ENCODE measurements at regions not wholly inside any gene's neighbourhood (a gene's known extent, or its start where the extent isn't known, plus 50 kb on each side); places are given as distances from the start of the nearest gene placed in this dataset.

DNA sequence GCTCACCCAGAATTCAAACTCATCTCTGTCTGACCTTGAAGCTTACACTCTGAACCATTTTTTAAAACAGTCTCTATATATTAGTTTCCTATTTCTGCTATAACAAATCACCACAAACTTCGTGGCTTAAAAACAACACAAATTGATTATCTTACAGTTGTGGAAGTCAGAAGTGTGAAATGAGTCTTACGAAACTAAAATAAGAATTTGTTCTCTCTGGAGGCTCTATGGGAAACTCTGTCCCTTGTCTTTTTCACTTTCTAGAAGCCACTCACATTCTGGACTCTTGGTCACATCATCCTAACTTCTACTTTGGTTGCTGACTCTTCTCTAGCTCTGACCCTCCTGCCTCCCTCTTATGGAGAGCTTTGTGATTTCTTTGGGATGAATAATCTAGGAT lies 429.3 kb upstream of the THBS1 start:
- Mint-ChIP-seq H3K27me3 (no peaks in the 10 kb centered on the region), H3K27ac (no peak overlapping the region), H3K4me1 (ENCODE audit: low read depth) (peaks cover under 1% of the 10 kb centered on the region), H3K4me3 (ENCODE audit: low read depth) (no peak overlapping the region), H3K9me3 (ENCODE audit: low read depth) (no peaks in the 10 kb centered on the region), H3K36me3 (ENCODE audit: insufficient read depth) (no peaks in the 10 kb centered on the region)
- TF ChIP-seq, protein P1, sequence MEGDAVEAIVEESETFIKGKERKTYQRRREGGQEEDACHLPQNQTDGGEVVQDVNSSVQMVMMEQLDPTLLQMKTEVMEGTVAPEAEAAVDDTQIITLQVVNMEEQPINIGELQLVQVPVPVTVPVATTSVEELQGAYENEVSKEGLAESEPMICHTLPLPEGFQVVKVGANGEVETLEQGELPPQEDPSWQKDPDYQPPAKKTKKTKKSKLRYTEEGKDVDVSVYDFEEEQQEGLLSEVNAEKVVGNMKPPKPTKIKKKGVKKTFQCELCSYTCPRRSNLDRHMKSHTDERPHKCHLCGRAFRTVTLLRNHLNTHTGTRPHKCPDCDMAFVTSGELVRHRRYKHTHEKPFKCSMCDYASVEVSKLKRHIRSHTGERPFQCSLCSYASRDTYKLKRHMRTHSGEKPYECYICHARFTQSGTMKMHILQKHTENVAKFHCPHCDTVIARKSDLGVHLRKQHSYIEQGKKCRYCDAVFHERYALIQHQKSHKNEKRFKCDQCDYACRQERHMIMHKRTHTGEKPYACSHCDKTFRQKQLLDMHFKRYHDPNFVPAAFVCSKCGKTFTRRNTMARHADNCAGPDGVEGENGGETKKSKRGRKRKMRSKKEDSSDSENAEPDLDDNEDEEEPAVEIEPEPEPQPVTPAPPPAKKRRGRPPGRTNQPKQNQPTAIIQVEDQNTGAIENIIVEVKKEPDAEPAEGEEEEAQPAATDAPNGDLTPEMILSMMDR (IDR thresholded peaks at IDR 0.05; ENCODE audit: unreplicated experiment) = no peak
- DNase-seq (ENCODE audit: low spot score, unreplicated experiment) = no peak

DNA sequence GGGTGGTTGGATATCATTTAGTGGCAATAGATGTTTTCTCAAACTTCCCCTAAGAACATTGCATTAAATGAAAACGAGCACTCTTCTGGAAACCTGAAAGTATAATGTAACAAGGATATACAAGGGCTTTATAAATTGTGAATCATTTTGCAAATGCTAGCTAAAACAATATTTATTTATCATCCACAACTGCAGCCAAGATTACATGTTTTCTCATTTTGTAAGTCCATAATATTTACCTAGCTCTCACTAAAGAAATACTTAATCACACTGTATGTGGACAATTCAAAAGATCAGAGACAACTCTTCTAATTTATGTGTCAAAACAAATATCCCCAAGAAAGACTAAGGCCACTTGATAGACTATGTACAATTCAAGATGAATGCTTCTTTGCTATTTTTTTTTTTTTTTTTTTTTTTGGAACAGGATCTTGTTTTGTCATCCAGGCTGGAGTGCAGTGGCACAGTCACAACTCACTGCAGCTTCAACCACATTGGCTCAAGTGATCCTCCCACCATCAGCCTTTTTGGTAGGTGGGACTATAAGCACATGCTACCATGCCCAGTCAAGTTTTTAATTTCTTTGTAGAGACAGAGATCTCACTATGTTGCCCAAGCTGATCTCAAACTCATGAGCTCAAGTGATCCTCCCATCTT lies 427.7 kb upstream of the THBS1 start:
- DNase-seq (ENCODE audit: low spot score, unreplicated experiment) = no peak
- Mint-ChIP-seq H3K9me3 (ENCODE audit: low read depth) (no peaks in the 10 kb centered on the region), H3K27ac (no peak overlapping the region), H3K36me3 (ENCODE audit: insufficient read depth) (no peaks in the 10 kb centered on the region), H3K4me3 (ENCODE audit: low read depth) (no peak overlapping the region), H3K4me1 (ENCODE audit: low read depth) (peaks cover 3% of the 10 kb centered on the region), H3K27me3 (no peaks in the 10 kb centered on the region)
- TF ChIP-seq, protein P1 (IDR thresholded peaks at IDR 0.05; ENCODE audit: unreplicated experiment) = no peak

DNA sequence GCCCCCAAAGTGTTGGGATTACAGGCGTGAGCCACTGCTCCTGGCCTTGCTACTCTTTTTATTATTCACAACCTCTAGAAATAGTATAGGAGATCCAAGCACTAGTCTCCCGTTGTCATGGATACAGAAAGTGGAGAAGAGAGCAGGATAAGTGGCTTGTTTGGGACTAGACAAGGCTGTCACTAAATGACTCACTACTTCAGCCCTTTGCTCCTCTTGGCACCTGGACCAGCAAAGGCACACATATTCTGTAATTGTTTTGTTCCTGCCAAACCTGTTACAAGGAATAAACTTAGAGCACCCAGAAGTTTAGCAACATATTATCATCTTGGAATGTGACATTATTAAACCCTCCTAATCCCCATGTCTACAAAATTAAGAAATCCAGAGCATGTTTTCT lies 427.2 kb upstream of the THBS1 start:
- H3K4me3 Mint-ChIP-seq (ENCODE audit: low read depth) = no peak overlapping the region
- TF ChIP-seq, protein P1 (IDR thresholded peaks at IDR 0.05; ENCODE audit: unreplicated experiment) = no peak
- no peak overlapping the region for H3K27ac Mint-ChIP-seq
- peaks cover 3% of the 10 kb centered on the region for H3K4me1 Mint-ChIP-seq (ENCODE audit: low read depth)
- H3K27me3 Mint-ChIP-seq = no peaks in the 10 kb centered on the region
- H3K36me3 Mint-ChIP-seq (ENCODE audit: insufficient read depth) = no peaks in the 10 kb centered on the region
- no peaks in the 10 kb centered on the region for H3K9me3 Mint-ChIP-seq (ENCODE audit: low read depth)
- no peak for DNase-seq (ENCODE audit: low spot score, unreplicated experiment)

DNA sequence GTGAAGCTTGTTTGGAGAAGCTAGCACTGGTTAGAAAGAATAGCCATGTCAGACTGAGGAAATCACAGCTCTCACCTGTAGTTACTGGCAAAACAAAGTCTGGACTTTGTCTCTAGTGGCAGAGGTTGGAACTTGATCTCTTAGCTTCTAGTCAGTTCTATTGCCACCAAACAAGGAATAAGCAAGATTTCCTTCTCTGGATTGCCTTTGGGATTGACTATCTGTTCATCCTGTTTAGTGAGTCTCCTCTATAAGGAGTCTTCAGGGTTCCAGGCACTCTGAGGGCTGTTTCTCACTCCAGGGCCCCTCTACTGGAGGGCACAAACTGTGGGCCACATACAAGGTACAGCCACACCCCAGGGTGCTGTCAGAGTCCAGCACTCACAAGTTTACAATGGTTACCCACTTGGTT lies 426.6 kb upstream of the THBS1 start:
- H3K27ac Mint-ChIP-seq = no peak overlapping the region
- DNase-seq (ENCODE audit: low spot score, unreplicated experiment) = no peak
- H3K4me1 Mint-ChIP-seq (ENCODE audit: low read depth) = peaks cover 3% of the 10 kb centered on the region
- no peak overlapping the region for H3K4me3 Mint-ChIP-seq (ENCODE audit: low read depth)
- TF ChIP-seq, protein P1 (IDR thresholded peaks at IDR 0.05; ENCODE audit: unreplicated experiment) = peak; percentile 50
- no peaks in the 10 kb centered on the region for H3K27me3 Mint-ChIP-seq
- no peaks in the 10 kb centered on the region for H3K36me3 Mint-ChIP-seq (ENCODE audit: insufficient read depth)
- no peaks in the 10 kb centered on the region for H3K9me3 Mint-ChIP-seq (ENCODE audit: low read depth)

DNA sequence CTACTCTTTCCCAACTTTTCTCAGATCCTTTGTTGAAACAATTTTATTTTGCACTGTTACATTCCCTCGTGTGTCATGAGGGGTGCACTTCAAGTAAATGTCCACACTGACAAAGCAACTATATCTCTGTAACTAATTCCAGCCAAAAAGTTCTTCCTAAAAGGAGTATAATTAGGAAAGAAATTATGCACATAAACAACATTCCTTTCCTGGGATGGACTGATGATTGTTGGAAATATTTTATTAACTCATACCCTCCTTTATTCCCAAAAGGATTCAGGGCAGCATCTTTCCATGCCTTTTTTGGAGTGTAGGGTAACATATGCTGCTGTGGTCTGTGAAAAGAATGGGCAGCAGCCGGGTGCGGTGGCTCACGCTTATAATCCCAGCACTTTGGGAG lies 426.1 kb upstream of the THBS1 start:
- DNase-seq (ENCODE audit: low spot score, unreplicated experiment) = no peak
- Mint-ChIP-seq H3K4me3 (ENCODE audit: low read depth) (no peak overlapping the region), H3K9me3 (ENCODE audit: low read depth) (no peaks in the 10 kb centered on the region), H3K27ac (no peak overlapping the region), H3K27me3 (no peaks in the 10 kb centered on the region), H3K36me3 (ENCODE audit: insufficient read depth) (no peaks in the 10 kb centered on the region), H3K4me1 (ENCODE audit: low read depth) (peaks cover 3% of the 10 kb centered on the region)
- TF ChIP-seq, protein P1 (IDR thresholded peaks at IDR 0.05; ENCODE audit: unreplicated experiment) = no peak

Measured in progenitor cell of endocrine pancreas (in vitro differentiated cells).